HG03108 (cell line): ENCODE measurements at regions not wholly inside any gene's neighbourhood (a gene's known extent, or its start where the extent isn't known, plus 50 kb on each side); places are given as distances from the start of the nearest gene placed in this dataset.

ENCODE experiments used
- ATAC-seq: cut with Tn5 transposase; IDR thresholded peaks from one replicate; pipeline ENCODE4 v1.9.1; 2021; ENCODE audit warnings: moderate library complexity; ENCODE audit not compliant: unreplicated experiment

- ATAC-seq, result no peak
These were observed 200.8 kb upstream of the PPP2R2D start for GRCh38 chr10:131700032-131700431.

GRCh38 chr10:131700506-131700905 lies 200.3 kb upstream of the PPP2R2D start:
- ATAC-seq, result no peak

- no peak for ATAC-seq
These were observed 199.5 kb upstream of the PPP2R2D start for GRCh38 chr10:131701131-131701947.

GRCh38 chr10:131702531-131703356 lies 198.1 kb upstream of the PPP2R2D start:
- ATAC-seq, result no peak

GRCh38 chr10:131703541-131703940 lies 197.3 kb upstream of the PPP2R2D start:
- no peak for ATAC-seq

GRCh38 chr10:131703941-131704340 lies 196.9 kb upstream of the PPP2R2D start:
- ATAC-seq, result no peak

GRCh38 chr10:131706476-131706875 lies 194.3 kb upstream of the PPP2R2D start:
- no peak for ATAC-seq

GRCh38 chr10:131706952-131707351 lies 193.9 kb upstream of the PPP2R2D start:
- no peak for ATAC-seq

GRCh38 chr10:131708225-131708880 lies 192.5 kb upstream of the PPP2R2D start:
- no peak for ATAC-seq

- ATAC-seq, result no peak
These were observed 190.5 kb upstream of the PPP2R2D start for GRCh38 chr10:131710142-131710861.

- no peak for ATAC-seq
These were observed 178.7 kb upstream of the PPP2R2D start for GRCh38 chr10:131722121-131722520.

GRCh38 chr10:131722525-131723264 lies 178.1 kb upstream of the PPP2R2D start:
- no peak for ATAC-seq

GRCh38 chr10:131723297-131724168 lies 177.3 kb upstream of the PPP2R2D start:
- ATAC-seq, result no peak

GRCh38 chr10:131724169-131724545 lies 176.7 kb upstream of the PPP2R2D start:
- ATAC-seq, result no peak

GRCh38 chr10:131724891-131725580 lies 175.8 kb upstream of the PPP2R2D start:
- no peak for ATAC-seq

GRCh38 chr10:131725581-131726069 lies 175.2 kb upstream of the PPP2R2D start:
- ATAC-seq, result no peak

- ATAC-seq, result no peak
These were observed 174.5 kb upstream of the PPP2R2D start for GRCh38 chr10:131726076-131726880.

GRCh38 chr10:131726967-131727366 lies 173.8 kb upstream of the PPP2R2D start:
- no peak for ATAC-seq
